PFSK-1 (cell line): ENCODE measurements at regions not wholly inside any gene's neighbourhood (a gene's known extent, or its start where the extent isn't known, plus 50 kb on each side); places are given as distances from the start of the nearest gene placed in this dataset.

ENCODE experiments used
- FOXP2 ChIP-seq: optimal IDR thresholded peaks from 2 replicates; pipeline ENCODE3; 2011; ENCODE audit warnings: borderline replicate concordance, control low read depth, inconsistent platforms; ENCODE audit not compliant: insufficient read depth; ENCODE audit errors: extremely low read length, extremely low read depth
- POLR2AphosphoS5 ChIP-seq: IDR thresholded peaks from 2 replicates; pipeline ENCODE4 v1.6.1; 2012; ENCODE audit warnings: low read depth, mild to moderate bottlenecking, control low read depth, low read length, moderate library complexity
- REST ChIP-seq, 2 experiments: IDR thresholded peaks; 2 replicates each; pipeline versions ENCODE4 v1.6.1 to v1.8.0; 2011 to 2012; ENCODE audit warnings: low read depth in 2 of 2, low read length in 2 of 2, control low read depth in 1 of 2, inconsistent platforms in 1 of 2, mild to moderate bottlenecking in 1 of 2, moderate library complexity in 1 of 2; ENCODE audit not compliant: insufficient read depth in 1 of 2
- SIN3A ChIP-seq: IDR thresholded peaks from 2 replicates; pipeline ENCODE4 v1.6.1; 2012; ENCODE audit warnings: mild to moderate bottlenecking, low read length, moderate library complexity, borderline replicate concordance; ENCODE audit not compliant: insufficient read depth
- TAF1 ChIP-seq: IDR thresholded peaks from 2 replicates; pipeline ENCODE4 v1.6.1; 2012; ENCODE audit warnings: low read length, control low read depth, borderline replicate concordance; ENCODE audit not compliant: insufficient read depth

- no peak for TF ChIP-seq FOXP2
- TF ChIP-seq REST (IDR thresholded peaks at IDR 0.05; ENCODE audit: insufficient read depth in 1 of 2, low read depth in 2 of 2, low read length in 2 of 2) = no peak
Observed at GRCh38 chrX:39821709-39822095, 276.1 kb downstream of the BCOR start.

GRCh38 chrX:39822133-39822748, 275.5 kb downstream of the BCOR start:
- TF ChIP-seq POLR2AphosphoS5 = no peak
- no peak for TF ChIP-seq FOXP2
- no peak for TF ChIP-seq TAF1
- no peak for TF ChIP-seq REST (IDR thresholded peaks at IDR 0.05; ENCODE audit: insufficient read depth in 1 of 2, low read depth in 2 of 2, low read length in 2 of 2)
- no peak for TF ChIP-seq SIN3A

GRCh38 chrX:39823424-39823823, 274.3 kb downstream of the BCOR start:
- TF ChIP-seq FOXP2 = no peak
- TF ChIP-seq REST (IDR thresholded peaks at IDR 0.05; ENCODE audit: insufficient read depth in 1 of 2, low read depth in 2 of 2, low read length in 2 of 2) = no peak
- no peak for TF ChIP-seq TAF1
- no peak for TF ChIP-seq SIN3A
- no peak for TF ChIP-seq POLR2AphosphoS5

DNA sequence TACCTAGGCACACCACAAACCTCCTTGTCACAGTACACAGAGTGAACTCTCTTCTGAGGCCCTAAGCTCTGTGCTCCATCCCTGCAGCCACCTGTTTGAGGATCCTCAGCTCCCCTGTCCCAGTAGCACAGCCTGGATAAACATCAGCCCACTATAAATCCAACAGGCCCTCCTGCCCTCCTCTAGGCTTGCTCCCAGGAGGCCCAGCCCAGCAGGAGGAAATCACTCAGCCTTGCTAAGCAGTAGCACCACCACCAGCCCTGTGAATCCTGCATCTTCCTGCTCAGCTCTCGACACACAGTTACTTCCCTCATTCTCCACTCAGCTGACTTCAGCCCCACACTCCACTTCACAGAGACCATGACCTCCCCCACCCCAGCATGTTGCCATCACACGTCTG, 273.9 kb downstream of the BCOR start:
- TF ChIP-seq REST (IDR thresholded peaks at IDR 0.05; ENCODE audit: insufficient read depth in 1 of 2, low read depth in 2 of 2, low read length in 2 of 2) = no peak
- TF ChIP-seq POLR2AphosphoS5 = no peak

DNA sequence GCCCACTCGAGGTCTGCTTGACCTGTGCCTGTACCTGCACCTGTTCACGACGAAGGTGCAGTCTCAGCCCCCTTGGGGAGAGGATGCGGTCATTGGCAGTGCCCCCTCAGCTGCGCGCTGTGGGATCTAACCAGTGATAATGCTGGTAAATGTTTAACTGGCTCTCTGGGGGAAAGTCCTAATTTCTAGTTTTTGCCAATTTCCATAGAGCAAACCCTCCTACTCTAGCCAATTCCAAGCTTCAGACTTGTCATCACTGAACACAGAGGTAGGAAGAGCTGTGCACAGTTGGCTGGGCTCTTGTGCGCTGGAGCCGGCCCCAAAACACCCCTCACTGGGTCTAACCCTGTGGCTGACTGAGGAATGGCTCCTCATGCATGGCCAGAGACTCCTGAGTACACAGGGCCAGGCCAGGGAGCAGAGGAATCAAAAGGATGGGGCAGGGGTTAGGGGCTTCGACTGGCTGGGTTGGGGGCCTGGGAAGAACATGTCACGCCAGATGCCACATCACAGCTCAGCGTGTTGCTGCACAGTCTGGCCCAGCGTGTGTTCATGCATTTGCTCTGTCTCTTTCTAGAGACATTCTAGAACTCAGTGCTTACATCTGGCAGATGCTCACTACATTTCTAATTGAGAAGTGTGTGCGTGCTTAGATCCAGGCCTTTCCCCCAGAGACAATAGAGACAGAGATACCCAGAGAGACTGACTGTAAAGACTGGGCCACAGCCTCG, 270.8 kb downstream of the BCOR start:
- TF ChIP-seq SIN3A = no peak
- TF ChIP-seq TAF1 = no peak
- no peak for TF ChIP-seq REST (IDR thresholded peaks at IDR 0.05; ENCODE audit: insufficient read depth in 1 of 2, low read depth in 2 of 2, low read length in 2 of 2)
- TF ChIP-seq POLR2AphosphoS5 = no peak
- no peak for TF ChIP-seq FOXP2
